Endothelial cell of umbilical vein (primary cell): ENCODE measurements at regions not wholly inside any gene's neighbourhood (a gene's known extent, or its start where the extent isn't known, plus 50 kb on each side); places are given as distances from the start of the nearest gene placed in this dataset.
"Not testable (repeated sequence)": the region's sequence is repeated elsewhere in the genome, so short reads cannot be mapped to it uniquely, and the experiment has no call there.

Experiments
- EZH2 ChIP-seq: IDR thresholded peaks from 2 replicates; pipeline ENCODE4 v1.6.1; 2012; ENCODE audit warnings: borderline replicate concordance, low read depth, mild to moderate bottlenecking, moderate library complexity, low read length, inconsistent platforms; ENCODE audit not compliant: severe bottlenecking
- MAX ChIP-seq: IDR thresholded peaks from 2 replicates; pipeline ENCODE4 v1.6.1; 2011; ENCODE audit not compliant: insufficient read depth, insufficient read length

DNA sequence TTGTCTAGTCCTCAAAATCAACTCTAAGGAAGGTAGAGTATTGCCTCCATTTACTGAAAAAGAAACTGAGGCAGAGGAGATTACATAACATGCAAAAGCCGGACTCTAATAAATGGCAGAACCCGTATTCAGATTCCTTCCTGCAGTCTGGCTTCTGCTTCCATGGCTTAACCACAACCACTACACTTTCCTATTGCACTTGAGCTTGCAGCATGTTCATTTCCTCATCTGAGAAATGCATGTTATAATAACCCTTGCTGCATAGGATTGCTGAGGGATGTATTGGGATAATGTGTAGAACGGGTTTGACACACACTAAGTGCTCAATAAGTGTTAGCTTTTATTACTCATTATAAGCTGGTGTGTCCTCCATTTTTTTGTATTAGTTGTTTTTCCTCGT lies 87.9 kb upstream of the GDNF start:
- TF ChIP-seq EZH2, MAX: not testable (repeated sequence)
